GM19240 (cell line): ENCODE measurements at regions not wholly inside any gene's neighbourhood (a gene's known extent, or its start where the extent isn't known, plus 50 kb on each side); places are given as distances from the start of the nearest gene placed in this dataset.

Experiments
- DNase-seq: peaks from one replicate; pipeline ENCODE4 v3.0.0; 2011; ENCODE audit warnings: low spot score; ENCODE audit not compliant: insufficient read length

- no peak for DNase-seq
Measured at GRCh38 chr11:128095466-128095981, 491.8 kb downstream of the ETS1 start.

- no peak for DNase-seq
Measured at GRCh38 chr11:128093689-128094088, 493.7 kb downstream of the ETS1 start.

- no peak for DNase-seq
Measured at GRCh38 chr11:128089962-128090361, 497.4 kb downstream of the ETS1 start.

- no peak for DNase-seq
Measured at GRCh38 chr11:128086794-128087193, 500.6 kb downstream of the ETS1 start.

GRCh38 chr11:128085276-128085675 lies 502.1 kb downstream of the ETS1 start:
- DNase-seq = no peak

GRCh38 chr11:128082574-128082973 lies 504.8 kb downstream of the ETS1 start:
- no peak for DNase-seq

GRCh38 chr11:128069665-128070064 lies 517.7 kb downstream of the ETS1 start:
- no peak for DNase-seq

GRCh38 chr11:128067780-128068179 lies 519.6 kb downstream of the ETS1 start:
- DNase-seq = no peak

GRCh38 chr11:128066399-128066798 lies 521.0 kb downstream of the ETS1 start:
- DNase-seq = no peak

GRCh38 chr11:128061281-128061871 lies 526.0 kb downstream of the ETS1 start:
- DNase-seq = no peak

- DNase-seq = no peak
Measured at GRCh38 chr11:128058580-128059208, 528.7 kb downstream of the ETS1 start.

- no peak for DNase-seq
Measured at GRCh38 chr11:128057786-128058395, 529.5 kb downstream of the ETS1 start.

GRCh38 chr11:128055576-128056217 lies 531.7 kb downstream of the ETS1 start:
- no peak for DNase-seq

GRCh38 chr11:128053981-128054931 lies 533.1 kb downstream of the ETS1 start:
- no peak for DNase-seq

GRCh38 chr11:128052912-128053641 lies 534.3 kb downstream of the ETS1 start:
- DNase-seq = no peak

- no peak for DNase-seq
Measured at GRCh38 chr11:128048121-128048520, 539.2 kb downstream of the ETS1 start.

GRCh38 chr11:128047026-128047425 lies 540.3 kb downstream of the ETS1 start:
- DNase-seq = no peak

GRCh38 chr11:128046213-128046612 lies 541.1 kb downstream of the ETS1 start:
- DNase-seq = no peak

- no peak for DNase-seq
Measured at GRCh38 chr11:128045094-128045725, 542.1 kb downstream of the ETS1 start.

GRCh38 chr11:128042290-128042751 lies 545.0 kb downstream of the ETS1 start:
- DNase-seq = no peak
